ENCODE measurements at regions not wholly inside any gene's neighbourhood (a gene's known extent, or its start where the extent isn't known, plus 50 kb on each side); places are given as distances from the start of the nearest gene placed in this dataset.

DNA sequence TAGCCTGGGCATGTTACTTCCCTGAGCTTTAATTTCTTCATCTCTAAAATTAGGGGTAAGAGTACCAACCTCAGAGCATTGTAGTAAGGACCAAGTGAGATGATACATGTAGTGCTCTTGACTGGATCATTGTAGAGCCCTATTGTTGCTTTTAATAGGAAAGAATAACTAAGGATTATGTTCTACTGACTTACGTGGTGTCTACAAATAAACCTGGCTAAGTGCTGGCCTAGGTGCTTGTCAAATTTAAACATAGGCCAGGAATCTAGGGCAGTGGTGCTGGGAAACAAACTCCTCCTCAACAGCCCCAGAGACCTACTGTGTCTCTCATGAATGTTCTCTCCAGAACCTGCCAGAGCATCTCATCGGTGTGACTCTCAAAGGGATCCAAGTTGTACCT, 69.4 kb downstream of the ABCC12 start:
- no peak for DNase-seq (ENCODE audit: low read depth, low spot score)
- CTCF ChIA-PET, result no interaction called here
- no peak for TF ChIP-seq CTCF (IDR thresholded peaks at IDR 0.05; ENCODE audit: low read depth, low read length)

DNA sequence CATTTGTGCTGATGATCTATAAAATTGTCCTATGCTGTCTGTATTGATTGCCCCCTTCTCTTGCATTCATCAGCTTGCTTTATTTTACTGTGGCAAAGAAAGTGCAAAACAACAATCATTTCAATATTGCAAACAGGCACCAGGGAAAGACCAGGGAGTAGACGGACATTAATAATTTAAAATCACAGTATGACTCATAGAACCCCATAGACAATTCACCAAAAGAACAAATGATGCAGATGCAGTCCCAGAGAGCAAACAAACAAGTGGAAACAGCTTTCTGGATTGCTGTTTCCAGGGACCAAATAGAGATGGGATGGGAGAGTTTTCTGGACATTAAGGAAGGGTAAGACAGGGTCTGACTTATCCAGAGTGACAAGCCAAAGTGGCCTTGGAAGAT, 70.1 kb downstream of the ABCC12 start:
- H3K27me3 ChIP-seq (ENCODE audit: control insufficient read depth, insufficient read depth, low read length), result no peaks in the 10 kb centered on the region
- no peak for DNase-seq (ENCODE audit: low read depth, low spot score)
- H3K27ac ChIP-seq (ENCODE audit: low read depth, low read length), result no peak overlapping the region
- POLR2A ChIA-PET, result no interaction called here
- H3K9me3 ChIP-seq (ENCODE audit: control insufficient read depth, insufficient read depth, low read length), result no peaks in the 10 kb centered on the region; the same call in 1 of the 2 replicates
- H3K4me3 ChIP-seq (ENCODE audit: low read depth, low read length), result no peak overlapping the region
- no peak for TF ChIP-seq CTCF (IDR thresholded peaks at IDR 0.05; ENCODE audit: low read depth, low read length)
- CTCF ChIA-PET, result no interaction called here

More for the DNA sequence above, 69.4 kb downstream of the ABCC12 start:
- H3K9me3 ChIP-seq (ENCODE audit: control insufficient read depth, insufficient read depth, low read length), result no peaks in the 10 kb centered on the region; the same call in 1 of the 2 replicates
- H3K27ac ChIP-seq (ENCODE audit: low read depth, low read length), result no peak overlapping the region
- no peak overlapping the region for H3K4me3 ChIP-seq (ENCODE audit: low read depth, low read length)
- POLR2A ChIA-PET, result no interaction called here
- H3K27me3 ChIP-seq (ENCODE audit: control insufficient read depth, insufficient read depth, low read length), result no peaks in the 10 kb centered on the region

DNA sequence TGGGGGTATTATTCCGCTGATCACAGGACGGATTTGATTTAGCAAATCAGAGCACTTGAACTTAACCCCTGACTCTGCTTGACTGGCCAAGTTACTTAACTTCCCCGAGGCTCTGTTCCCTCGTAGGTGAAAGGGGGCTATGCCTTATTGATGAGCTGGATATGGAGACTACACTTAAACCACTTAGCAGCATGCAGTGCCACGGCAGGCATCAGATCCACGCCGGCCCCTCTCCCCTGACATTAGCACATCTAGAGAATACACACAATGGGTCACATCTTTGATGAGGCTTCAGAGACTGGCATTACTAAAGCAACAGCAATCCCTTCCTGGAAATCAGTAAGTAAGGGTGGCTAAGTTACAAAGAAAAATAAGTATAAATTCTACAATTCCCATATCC, 71.0 kb downstream of the ABCC12 start:
- ChIA-PET POLR2A (no interaction called here), CTCF (interaction anchor here (1.2 kb wide), 1 partner anchor 30 kb away, joined by 3 read pairs; no protein-coding TSS in a partner anchor)
- no peaks in the 10 kb centered on the region for H3K27me3 ChIP-seq (ENCODE audit: control insufficient read depth, insufficient read depth, low read length)
- H3K9me3 ChIP-seq (ENCODE audit: control insufficient read depth, insufficient read depth, low read length), result no peaks in the 10 kb centered on the region; the same call in 1 of the 2 replicates
- no peak overlapping the region for H3K4me3 ChIP-seq (ENCODE audit: low read depth, low read length)
- no peak for TF ChIP-seq CTCF (IDR thresholded peaks at IDR 0.05; ENCODE audit: low read depth, low read length)
- DNase-seq (ENCODE audit: low read depth, low spot score), result no peak
- no peak overlapping the region for H3K27ac ChIP-seq (ENCODE audit: low read depth, low read length)

DNA sequence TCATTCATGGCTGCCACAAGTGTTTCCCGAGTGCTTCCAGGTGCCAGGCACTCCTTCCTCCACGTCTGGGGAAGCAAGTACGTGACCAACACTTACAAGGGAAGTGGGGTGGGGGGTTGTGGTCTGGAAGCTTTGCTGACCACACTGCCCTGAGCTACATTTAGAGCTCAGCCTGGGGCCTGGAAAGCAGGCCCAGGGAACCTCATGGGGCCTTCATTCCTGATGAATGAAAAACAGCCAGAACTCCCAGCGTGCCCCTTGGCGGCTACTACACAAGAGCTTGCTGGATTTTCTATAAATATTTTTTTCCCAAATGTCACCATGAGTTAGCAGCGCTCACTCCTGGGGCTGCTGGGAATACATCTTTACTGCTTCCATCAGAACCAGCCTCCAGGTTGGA, 73.3 kb downstream of the ABCC12 start:
- H3K27me3 ChIP-seq (ENCODE audit: control insufficient read depth, insufficient read depth, low read length), result no peaks in the 10 kb centered on the region
- POLR2A ChIA-PET, result interaction anchor here (1.1 kb wide), 1 partner anchor 40 kb away, joined by 3 read pairs; no protein-coding TSS in a partner anchor
- TF ChIP-seq CTCF (IDR thresholded peaks at IDR 0.05; ENCODE audit: low read depth, low read length), result no peak
- no peak for DNase-seq (ENCODE audit: low read depth, low spot score)
- no peak overlapping the region for H3K4me3 ChIP-seq (ENCODE audit: low read depth, low read length)
- H3K27ac ChIP-seq (ENCODE audit: low read depth, low read length), result peak overlapping the region; percentile 21
- CTCF ChIA-PET, result interaction anchor here (0.5 to 1.5 kb wide), 2 partner anchors 27 to 45 kb away, joined by 3 to 6 read pairs; no protein-coding TSS in a partner anchor
- no peaks in the 10 kb centered on the region; the same call in 1 of the 2 replicates for H3K9me3 ChIP-seq (ENCODE audit: control insufficient read depth, insufficient read depth, low read length)

DNA sequence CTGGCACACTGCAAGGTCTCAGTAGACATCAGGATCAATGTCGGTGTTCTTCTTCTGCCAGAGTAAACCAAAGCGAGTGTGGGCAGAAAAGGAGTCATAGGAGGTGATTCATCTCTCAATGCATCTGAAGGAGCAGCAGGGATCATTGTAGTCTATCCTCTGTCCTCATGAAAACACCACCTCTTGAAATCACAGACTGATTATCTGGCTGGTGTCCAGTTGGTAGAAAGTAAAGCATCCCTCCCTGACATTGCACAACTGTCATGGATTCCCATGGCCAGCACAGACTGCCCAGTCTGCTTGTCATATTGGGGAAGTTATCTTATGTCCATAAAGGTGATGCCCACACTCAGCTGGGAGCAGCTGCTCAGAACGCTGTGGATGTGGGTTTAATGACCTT, 74.1 kb downstream of the ABCC12 start:
- ChIA-PET CTCF (interaction anchor here (1.5 kb wide), 1 partner anchor 26 kb away, joined by 6 read pairs; no protein-coding TSS in a partner anchor), POLR2A (interaction anchor here (1.1 kb wide), 1 partner anchor 41 kb away, joined by 3 read pairs; no protein-coding TSS in a partner anchor)
- Histone ChIP-seq H3K27ac (ENCODE audit: low read depth, low read length) (peak overlapping the region; percentile 39), H3K4me3 (ENCODE audit: low read depth, low read length) (no peak overlapping the region), H3K27me3 (ENCODE audit: control insufficient read depth, insufficient read depth, low read length) (no peaks in the 10 kb centered on the region), H3K9me3 (ENCODE audit: control insufficient read depth, insufficient read depth, low read length) (no peaks in the 10 kb centered on the region; the same call in 1 of the 2 replicates)
- TF ChIP-seq CTCF (IDR thresholded peaks at IDR 0.05; ENCODE audit: low read depth, low read length), result no peak
- DNase-seq (ENCODE audit: low read depth, low spot score), result peak; percentile 55
